CD4-positive, alpha-beta T cell treated with Interleukin-15 for 4 hours (primary cell): ENCODE measurements at regions not wholly inside any gene's neighbourhood (a gene's known extent, or its start where the extent isn't known, plus 50 kb on each side); places are given as distances from the start of the nearest gene placed in this dataset.

Source experiments
- DNase-seq: peaks from one replicate; pipeline ENCODE4 v3.0.0-alpha.2; 2020; ENCODE audit warnings: low spot score

- no peak for DNase-seq
These were observed 374.6 kb downstream of the INSC start for GRCh38 chr11:15489281-15489680.

- no peak for DNase-seq
These were observed 375.8 kb downstream of the INSC start for GRCh38 chr11:15490535-15490934.

- no peak for DNase-seq
These were observed 378.3 kb downstream of the INSC start for GRCh38 chr11:15493066-15493465.

- DNase-seq, result no peak
These were observed 379.3 kb downstream of the INSC start for GRCh38 chr11:15493921-15494620.

GRCh38 chr11:15494740-15495139, 380.0 kb downstream of the INSC start:
- no peak for DNase-seq

- no peak for DNase-seq
These were observed 380.7 kb downstream of the INSC start for GRCh38 chr11:15495462-15495861.

GRCh38 chr11:15497366-15497765, 382.6 kb downstream of the INSC start:
- DNase-seq, result no peak

GRCh38 chr11:15499674-15500073, 385.0 kb downstream of the INSC start:
- no peak for DNase-seq

GRCh38 chr11:15500643-15501042, 385.9 kb downstream of the INSC start:
- no peak for DNase-seq

GRCh38 chr11:15501566-15501965, 386.8 kb downstream of the INSC start:
- no peak for DNase-seq

GRCh38 chr11:15505155-15505554, 390.4 kb downstream of the INSC start:
- no peak for DNase-seq

GRCh38 chr11:15507592-15507991, 392.9 kb downstream of the INSC start:
- DNase-seq, result no peak

- no peak for DNase-seq
These were observed 394.4 kb downstream of the INSC start for GRCh38 chr11:15509082-15509481.

- no peak for DNase-seq
These were observed 404.5 kb downstream of the INSC start for GRCh38 chr11:15519124-15519791.

GRCh38 chr11:15519911-15520310, 405.2 kb downstream of the INSC start:
- no peak for DNase-seq

GRCh38 chr11:15523543-15523942, 408.8 kb downstream of the INSC start:
- DNase-seq, result no peak

- no peak for DNase-seq
These were observed 410.9 kb downstream of the INSC start for GRCh38 chr11:15525582-15525981.

- DNase-seq, result no peak
These were observed 411.3 kb downstream of the INSC start for GRCh38 chr11:15526032-15526431.

- DNase-seq, result no peak
These were observed 412.2 kb downstream of the INSC start for GRCh38 chr11:15526859-15527450.

- DNase-seq, result no peak
These were observed 417.7 kb downstream of the INSC start for GRCh38 chr11:15532432-15532831.

GRCh38 chr11:15534266-15534665, 419.5 kb downstream of the INSC start:
- DNase-seq, result no peak

- DNase-seq, result no peak
These were observed 420.7 kb downstream of the INSC start for GRCh38 chr11:15535414-15535813.

GRCh38 chr11:15536438-15536837, 421.7 kb downstream of the INSC start:
- DNase-seq, result no peak

- no peak for DNase-seq
These were observed 424.9 kb downstream of the INSC start for GRCh38 chr11:15539645-15540044.
